ENCODE measurements at regions not wholly inside any gene's neighbourhood (a gene's known extent, or its start where the extent isn't known, plus 50 kb on each side); places are given as distances from the start of the nearest gene placed in this dataset.

GRCh38 chr11:33574331-33574730 is 126.3 kb downstream of the C11orf91 start:
- no peak overlapping the region for H3K27ac ChIP-seq (ENCODE audit: low read depth in 2 of 2, low read length in 2 of 2)
- intact Hi-C loops (cut with DNase I), result no loop called here
- H3K4me1 ChIP-seq (ENCODE audit: control insufficient read depth in 2 of 3, insufficient read depth in 2 of 3, low read depth in 1 of 3, low read length in 3 of 3), result no peaks in the 10 kb centered on the region
- no peak overlapping the region for H3K9ac ChIP-seq (ENCODE audit: low read length in 3 of 3)
- no peaks in the 10 kb centered on the region for H3K27me3 ChIP-seq (ENCODE audit: control insufficient read depth, insufficient read depth, low read length)
- FAIRE-seq (no peak), DNase-seq (no peak)
- no peak overlapping the region for H3K4me3 ChIP-seq (ENCODE audit: low read length in 3 of 3)
- TF ChIP-seq CTCF (IDR thresholded peaks at IDR 0.05; ENCODE audit: borderline replicate concordance, extremely low read depth, insufficient read depth), result no peak
- H3K9me3 ChIP-seq (ENCODE audit: control insufficient read depth in 2 of 3, insufficient read depth in 1 of 3, low read length in 3 of 3), result no peaks in the 10 kb centered on the region
- H3K36me3 ChIP-seq (ENCODE audit: control insufficient read depth in 2 of 3, insufficient read depth in 3 of 3, low read length in 3 of 3), result no peaks in the 10 kb centered on the region

- no peaks in the 10 kb centered on the region for H3K4me1 ChIP-seq (ENCODE audit: control insufficient read depth in 2 of 3, insufficient read depth in 2 of 3, low read depth in 1 of 3, low read length in 3 of 3)
- no peak for TF ChIP-seq CTCF (IDR thresholded peaks at IDR 0.05; ENCODE audit: borderline replicate concordance, extremely low read depth, insufficient read depth)
- H3K9ac ChIP-seq (ENCODE audit: low read length in 3 of 3), result no peak overlapping the region
- intact Hi-C loops (cut with DNase I), result no loop called here
- no peak overlapping the region for H3K27ac ChIP-seq (ENCODE audit: low read depth in 2 of 2, low read length in 2 of 2)
- no peaks in the 10 kb centered on the region for H3K27me3 ChIP-seq (ENCODE audit: control insufficient read depth, insufficient read depth, low read length)
- no peaks in the 10 kb centered on the region for H3K36me3 ChIP-seq (ENCODE audit: control insufficient read depth in 2 of 3, insufficient read depth in 3 of 3, low read length in 3 of 3)
- no peak for DNase-seq
- no peak for FAIRE-seq
- H3K9me3 ChIP-seq (ENCODE audit: control insufficient read depth in 2 of 3, insufficient read depth in 1 of 3, low read length in 3 of 3), result no peaks in the 10 kb centered on the region
- no peak overlapping the region for H3K4me3 ChIP-seq (ENCODE audit: low read length in 3 of 3)
These were observed 131.3 kb downstream of the C11orf91 start for GRCh38 chr11:33569333-33569732.

GRCh38 chr11:33567004-33567403 is 133.6 kb downstream of the C11orf91 start:
- FAIRE-seq, result no peak
- Histone ChIP-seq H3K27ac (ENCODE audit: low read depth in 2 of 2, low read length in 2 of 2) (no peak overlapping the region), H3K4me3 (ENCODE audit: low read length in 3 of 3) (no peak overlapping the region), H3K4me1 (ENCODE audit: control insufficient read depth in 2 of 3, insufficient read depth in 2 of 3, low read depth in 1 of 3, low read length in 3 of 3) (no peaks in the 10 kb centered on the region), H3K9ac (ENCODE audit: low read length in 3 of 3) (no peak overlapping the region), H3K27me3 (ENCODE audit: control insufficient read depth, insufficient read depth, low read length) (no peaks in the 10 kb centered on the region), H3K9me3 (ENCODE audit: control insufficient read depth in 2 of 3, insufficient read depth in 1 of 3, low read length in 3 of 3) (no peaks in the 10 kb centered on the region), H3K36me3 (ENCODE audit: control insufficient read depth in 2 of 3, insufficient read depth in 3 of 3, low read length in 3 of 3) (no peaks in the 10 kb centered on the region)
- DNase-seq, result no peak
- TF ChIP-seq CTCF (IDR thresholded peaks at IDR 0.05; ENCODE audit: borderline replicate concordance, extremely low read depth, insufficient read depth), result no peak
- intact Hi-C loops (cut with DNase I), result no loop called here

DNA sequence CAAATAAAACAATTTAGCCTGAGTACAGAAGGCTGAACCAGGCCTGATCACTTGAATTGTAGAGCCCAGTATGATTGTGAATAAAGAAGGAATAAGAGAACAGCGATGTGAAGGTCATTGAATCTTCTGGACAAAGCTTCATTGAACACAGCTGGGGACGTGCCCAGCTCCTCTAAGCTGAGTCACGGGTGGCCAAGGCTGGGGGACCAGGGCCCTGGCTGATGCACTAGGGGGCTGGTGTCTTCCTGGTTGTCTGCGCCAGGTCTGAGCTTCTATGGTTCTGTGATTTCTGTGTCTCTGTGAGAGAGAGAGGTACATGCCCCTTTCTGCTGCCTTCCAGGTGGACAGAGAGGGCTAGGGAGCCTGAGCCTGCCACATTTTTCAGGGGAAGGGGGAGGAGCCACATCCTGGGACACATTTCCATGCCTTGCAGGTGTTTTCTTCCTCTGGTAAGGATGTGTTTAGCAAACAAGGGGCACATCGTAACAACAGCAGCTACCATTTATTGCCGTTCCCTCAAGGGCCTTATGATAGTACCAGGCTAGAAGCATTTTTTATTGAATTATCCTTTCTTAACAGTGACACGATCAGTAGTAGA is 135.7 kb downstream of the C11orf91 start:
- no peaks in the 10 kb centered on the region for H3K36me3 ChIP-seq (ENCODE audit: control insufficient read depth in 2 of 3, insufficient read depth in 3 of 3, low read length in 3 of 3)
- no peak overlapping the region for H3K4me3 ChIP-seq (ENCODE audit: low read length in 3 of 3)
- no peaks in the 10 kb centered on the region for H3K27me3 ChIP-seq (ENCODE audit: control insufficient read depth, insufficient read depth, low read length)
- no peaks in the 10 kb centered on the region for H3K9me3 ChIP-seq (ENCODE audit: control insufficient read depth in 2 of 3, insufficient read depth in 1 of 3, low read length in 3 of 3)
- no peak overlapping the region for H3K9ac ChIP-seq (ENCODE audit: low read length in 3 of 3)
- no peak for DNase-seq
- no peaks in the 10 kb centered on the region for H3K4me1 ChIP-seq (ENCODE audit: control insufficient read depth in 2 of 3, insufficient read depth in 2 of 3, low read depth in 1 of 3, low read length in 3 of 3)
- TF ChIP-seq CTCF (IDR thresholded peaks at IDR 0.05; ENCODE audit: borderline replicate concordance, extremely low read depth, insufficient read depth), result no peak
- intact Hi-C loops (cut with DNase I), result no loop called here
- no peak for FAIRE-seq
- H3K27ac ChIP-seq (ENCODE audit: low read depth in 2 of 2, low read length in 2 of 2), result no peak overlapping the region
